MG63 (cell line): ENCODE measurements at regions not wholly inside any gene's neighbourhood (a gene's known extent, or its start where the extent isn't known, plus 50 kb on each side); places are given as distances from the start of the nearest gene placed in this dataset.

Experiments used
- DNase-seq: peaks from one replicate; pipeline ENCODE4 v3.0.0-alpha.2; 2020
- H3K27me3 ChIP-seq: fragments of 250-450 bp; sonication (Bioruptor Pico); 2 replicates; pipeline ENCODE4 v1.5.1; 2020; ENCODE audit warnings: mild to moderate bottlenecking, moderate library complexity
- H3K36me3 ChIP-seq: fragments of 250-450 bp; sonication (Bioruptor Pico); 2 replicates; pipeline ENCODE4 v1.5.1; 2020; ENCODE audit warnings: mild to moderate bottlenecking, moderate library complexity
- H3K4me3 ChIP-seq: fragments of 250-450 bp; sonication (Bioruptor Pico); 2 replicates; pipeline ENCODE4 v1.5.1; 2020; ENCODE audit warnings: mild to moderate bottlenecking, moderate library complexity
- H3K9me3 ChIP-seq: fragments of 250-450 bp; sonication (Bioruptor Pico); 2 replicates; pipeline ENCODE4 v1.5.1; 2020; ENCODE audit warnings: mild to moderate bottlenecking, moderate library complexity

- Histone ChIP-seq H3K4me3 (no peak overlapping the region), H3K27me3 (no peaks in the 10 kb centered on the region), H3K36me3 (no peaks in the 10 kb centered on the region), H3K9me3 (peaks cover 2% of the 10 kb centered on the region; the same call in 1 of the 2 replicates)
- no peak for DNase-seq
Observed at GRCh38 chr12:28925719-28926376, 223.2 kb upstream of the FAR2 start.

- Histone ChIP-seq H3K36me3 (no peaks in the 10 kb centered on the region), H3K27me3 (no peaks in the 10 kb centered on the region), H3K4me3 (no peak overlapping the region), H3K9me3 (no peaks in the 10 kb centered on the region; the same call in 1 of the 2 replicates)
- no peak for DNase-seq
Observed at GRCh38 chr12:28930704-28931103, 218.4 kb upstream of the FAR2 start.

GRCh38 chr12:28933176-28933575, 215.9 kb upstream of the FAR2 start:
- H3K27me3 ChIP-seq: no peaks in the 10 kb centered on the region
- H3K9me3 ChIP-seq: no peaks in the 10 kb centered on the region; the same call in 1 of the 2 replicates
- no peak for DNase-seq

GRCh38 chr12:28933864-28934527, 215.1 kb upstream of the FAR2 start:
- Histone ChIP-seq H3K9me3 (no peaks in the 10 kb centered on the region; the same call in 1 of the 2 replicates), H3K4me3 (no peak overlapping the region), H3K36me3 (no peaks in the 10 kb centered on the region), H3K27me3 (no peaks in the 10 kb centered on the region)
- DNase-seq: no peak

More at GRCh38 chr12:28933176-28933575, 215.9 kb upstream of the FAR2 start:
- no peaks in the 10 kb centered on the region for H3K36me3 ChIP-seq
- H3K4me3 ChIP-seq: no peak overlapping the region

GRCh38 chr12:28936221-28936620, 212.9 kb upstream of the FAR2 start:
- Histone ChIP-seq H3K36me3 (no peaks in the 10 kb centered on the region), H3K9me3 (no peaks in the 10 kb centered on the region), H3K27me3 (no peaks in the 10 kb centered on the region), H3K4me3 (no peak overlapping the region)
- no peak for DNase-seq

- no peaks in the 10 kb centered on the region for H3K27me3 ChIP-seq
- no peaks in the 10 kb centered on the region for H3K9me3 ChIP-seq
- peak; percentile 40 for DNase-seq
- no peaks in the 10 kb centered on the region for H3K36me3 ChIP-seq
- no peak overlapping the region for H3K4me3 ChIP-seq
Observed at GRCh38 chr12:28936711-28937110, 212.4 kb upstream of the FAR2 start.

- Histone ChIP-seq H3K36me3 (no peaks in the 10 kb centered on the region), H3K9me3 (no peaks in the 10 kb centered on the region), H3K27me3 (no peaks in the 10 kb centered on the region), H3K4me3 (no peak overlapping the region)
- DNase-seq: no peak
Observed at GRCh38 chr12:28937196-28937595, 211.9 kb upstream of the FAR2 start.

GRCh38 chr12:28938056-28938455, 211.0 kb upstream of the FAR2 start:
- no peaks in the 10 kb centered on the region for H3K9me3 ChIP-seq
- no peaks in the 10 kb centered on the region for H3K27me3 ChIP-seq
- no peak for DNase-seq
- H3K36me3 ChIP-seq: no peaks in the 10 kb centered on the region
- no peak overlapping the region for H3K4me3 ChIP-seq

- H3K27me3 ChIP-seq: no peaks in the 10 kb centered on the region
- H3K4me3 ChIP-seq: no peak overlapping the region
- H3K36me3 ChIP-seq: no peaks in the 10 kb centered on the region
- no peak for DNase-seq
- no peaks in the 10 kb centered on the region for H3K9me3 ChIP-seq
Observed at GRCh38 chr12:28938581-28939235, 210.4 kb upstream of the FAR2 start.

- Histone ChIP-seq H3K27me3 (no peaks in the 10 kb centered on the region), H3K9me3 (no peaks in the 10 kb centered on the region), H3K4me3 (no peak overlapping the region), H3K36me3 (no peaks in the 10 kb centered on the region)
- no peak for DNase-seq
Observed at GRCh38 chr12:28939427-28939826, 209.7 kb upstream of the FAR2 start.

- Histone ChIP-seq H3K9me3 (no peaks in the 10 kb centered on the region), H3K27me3 (no peaks in the 10 kb centered on the region), H3K4me3 (no peak overlapping the region), H3K36me3 (no peaks in the 10 kb centered on the region)
- no peak for DNase-seq
Observed at GRCh38 chr12:28941248-28941647, 207.8 kb upstream of the FAR2 start.

GRCh38 chr12:28946361-28946760, 202.7 kb upstream of the FAR2 start:
- H3K27me3 ChIP-seq: no peaks in the 10 kb centered on the region
- no peak overlapping the region for H3K4me3 ChIP-seq
- H3K9me3 ChIP-seq: no peaks in the 10 kb centered on the region
- no peak for DNase-seq
- H3K36me3 ChIP-seq: no peaks in the 10 kb centered on the region

GRCh38 chr12:28948685-28949084, 200.4 kb upstream of the FAR2 start:
- Histone ChIP-seq H3K36me3 (no peaks in the 10 kb centered on the region), H3K27me3 (no peaks in the 10 kb centered on the region), H3K4me3 (no peak overlapping the region), H3K9me3 (no peaks in the 10 kb centered on the region)
- no peak for DNase-seq

GRCh38 chr12:28949184-28949583, 199.9 kb upstream of the FAR2 start:
- H3K4me3 ChIP-seq: no peak overlapping the region
- H3K36me3 ChIP-seq: no peaks in the 10 kb centered on the region
- H3K9me3 ChIP-seq: no peaks in the 10 kb centered on the region
- H3K27me3 ChIP-seq: no peaks in the 10 kb centered on the region
- DNase-seq: no peak

- Histone ChIP-seq H3K36me3 (no peaks in the 10 kb centered on the region), H3K4me3 (no peak overlapping the region), H3K9me3 (no peaks in the 10 kb centered on the region), H3K27me3 (no peaks in the 10 kb centered on the region)
- DNase-seq: no peak
Observed at GRCh38 chr12:28950049-28950448, 199.0 kb upstream of the FAR2 start.

GRCh38 chr12:28951935-28952334, 197.1 kb upstream of the FAR2 start:
- Histone ChIP-seq H3K4me3 (no peak overlapping the region), H3K27me3 (no peaks in the 10 kb centered on the region), H3K9me3 (no peaks in the 10 kb centered on the region), H3K36me3 (no peaks in the 10 kb centered on the region)
- DNase-seq: no peak

- Histone ChIP-seq H3K9me3 (no peaks in the 10 kb centered on the region), H3K4me3 (no peak overlapping the region), H3K27me3 (no peaks in the 10 kb centered on the region), H3K36me3 (no peaks in the 10 kb centered on the region)
- no peak for DNase-seq
Observed at GRCh38 chr12:28954333-28954732, 194.7 kb upstream of the FAR2 start.

GRCh38 chr12:28955491-28955890, 193.6 kb upstream of the FAR2 start:
- no peak overlapping the region for H3K4me3 ChIP-seq
- DNase-seq: no peak

More at GRCh38 chr12:28955491-28955890, 193.6 kb upstream of the FAR2 start:
- H3K36me3 ChIP-seq: no peaks in the 10 kb centered on the region
- no peaks in the 10 kb centered on the region for H3K9me3 ChIP-seq
- H3K27me3 ChIP-seq: no peaks in the 10 kb centered on the region
